Tibial artery (tissue), 4 donors: ENCODE measurements at regions not wholly inside any gene's neighbourhood (a gene's known extent, or its start where the extent isn't known, plus 50 kb on each side); places are given as distances from the start of the nearest gene placed in this dataset.

Source experiments
- DNase-seq, 2 donors: peaks; one replicate each; pipeline ENCODE4 v3.0.0-alpha.2; 2019
- H3K27ac ChIP-seq, 2 donors: fragments of 200-600 bp; sonication (generic) in 1 of 2; 1 replicate in 1 of 2; 2 replicates in 1 of 2; pipeline ENCODE4 v1.5.1; 2018 to 2019; ENCODE audit warnings: mild to moderate bottlenecking in 1 of 2
- H3K27me3 ChIP-seq, 2 donors: fragments of 200-600 bp; sonication (generic) in 1 of 2; one replicate each; pipeline versions ENCODE4 v1.5.1 to v1.6.0; 2016 to 2019
- H3K36me3 ChIP-seq, 3 donors: fragments of 200-600 bp; sonication (generic) in 2 of 3; one replicate each; pipeline ENCODE4 v1.5.1; 2016 to 2019; ENCODE audit warnings: mild to moderate bottlenecking in 2 of 3
- H3K4me1 ChIP-seq, 4 donors: fragments of 200-600 bp; sonication (generic) in 2 of 4; 1 replicate in 3 of 4; 2 replicates in 1 of 4; pipeline ENCODE4 v1.5.1; 2016 to 2019
- H3K4me3 ChIP-seq, 2 donors: fragments of 200-600 bp; sonication (generic) in 1 of 2; 1 replicate in 1 of 2; 2 replicates in 1 of 2; pipeline ENCODE4 v1.5.1; 2018 to 2019; ENCODE audit warnings: mild to moderate bottlenecking in 2 of 2
- H3K9me3 ChIP-seq, 3 donors: fragments of 200-600 bp; sonication (generic) in 1 of 3; one replicate each; pipeline ENCODE4 v1.5.1; 2016 to 2019
- intact Hi-C: fragments of 100-400 bp; cut with DNase I; formaldehyde crosslinking; loops from one replicate; pipeline ENCODE4 v1.15.0; 2023; ENCODE audit warnings: low total_unique reads
- TF ChIP-seq, protein P1 (sequence below), 2 experiments: fragments of 200-600 bp in 1 of 2; fragments of 450-650 bp in 1 of 2; IDR thresholded peaks; one replicate each; pipeline ENCODE4 v1.5.1; 2017 to 2019; ENCODE audit warnings: antibody characterized with exemption in 2 of 2, mild to moderate bottlenecking in 1 of 2, moderate library complexity in 1 of 2

DNA sequence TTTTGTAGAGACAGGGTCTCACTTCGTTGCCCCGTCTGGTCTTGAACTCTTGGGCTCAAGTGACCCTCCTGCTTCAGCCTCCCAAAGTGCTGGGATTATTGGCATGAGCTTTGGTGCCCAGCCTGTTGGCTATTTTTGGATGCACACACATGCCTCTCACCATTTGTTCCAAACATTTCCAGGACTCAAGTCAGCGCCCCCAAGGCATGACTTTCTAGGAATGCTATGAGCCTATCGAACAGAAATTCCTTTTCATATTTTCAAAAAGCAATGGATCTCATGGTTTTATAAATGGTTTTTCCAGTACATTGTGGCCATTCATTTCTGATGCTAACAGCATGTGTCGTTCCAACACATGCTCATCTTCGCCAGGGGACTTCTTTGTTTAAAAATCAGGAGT is 119.3 kb upstream of the NAA20 start:
- Histone ChIP-seq H3K27ac (no peak overlapping the region), H3K4me1 (peaks cover 0 to 12% (median 0%) of the 10 kb centered on the region in 4 donors), H3K27me3 (no peaks in the 10 kb centered on the region), H3K36me3 (peaks cover 5 to 24% (median 19%) of the 10 kb centered on the region in 3 donors), H3K4me3 (no peak overlapping the region), H3K9me3 (peaks cover 0 to 10% (median 0%) of the 10 kb centered on the region in 3 donors)
- DNase-seq = no peak
- TF ChIP-seq, protein P1, sequence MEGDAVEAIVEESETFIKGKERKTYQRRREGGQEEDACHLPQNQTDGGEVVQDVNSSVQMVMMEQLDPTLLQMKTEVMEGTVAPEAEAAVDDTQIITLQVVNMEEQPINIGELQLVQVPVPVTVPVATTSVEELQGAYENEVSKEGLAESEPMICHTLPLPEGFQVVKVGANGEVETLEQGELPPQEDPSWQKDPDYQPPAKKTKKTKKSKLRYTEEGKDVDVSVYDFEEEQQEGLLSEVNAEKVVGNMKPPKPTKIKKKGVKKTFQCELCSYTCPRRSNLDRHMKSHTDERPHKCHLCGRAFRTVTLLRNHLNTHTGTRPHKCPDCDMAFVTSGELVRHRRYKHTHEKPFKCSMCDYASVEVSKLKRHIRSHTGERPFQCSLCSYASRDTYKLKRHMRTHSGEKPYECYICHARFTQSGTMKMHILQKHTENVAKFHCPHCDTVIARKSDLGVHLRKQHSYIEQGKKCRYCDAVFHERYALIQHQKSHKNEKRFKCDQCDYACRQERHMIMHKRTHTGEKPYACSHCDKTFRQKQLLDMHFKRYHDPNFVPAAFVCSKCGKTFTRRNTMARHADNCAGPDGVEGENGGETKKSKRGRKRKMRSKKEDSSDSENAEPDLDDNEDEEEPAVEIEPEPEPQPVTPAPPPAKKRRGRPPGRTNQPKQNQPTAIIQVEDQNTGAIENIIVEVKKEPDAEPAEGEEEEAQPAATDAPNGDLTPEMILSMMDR (IDR thresholded peaks at IDR 0.05) = no peak
- intact Hi-C loops = no loop called here

- intact Hi-C loops = no loop called here
- TF ChIP-seq, protein P1 (IDR thresholded peaks at IDR 0.05) = no peak
- H3K4me3 ChIP-seq = no peak overlapping the region
- H3K9me3 ChIP-seq = peaks cover 0 to 10% (median 0%) of the 10 kb centered on the region in 3 donors
- H3K36me3 ChIP-seq = peaks cover 0 to 17% (median 5%) of the 10 kb centered on the region in 3 donors
- H3K27me3 ChIP-seq = no peaks in the 10 kb centered on the region
- H3K27ac ChIP-seq = no peak overlapping the region
- H3K4me1 ChIP-seq = peaks cover 0 to 12% (median 0%) of the 10 kb centered on the region in 4 donors
- no peak for DNase-seq
Measured at GRCh38 chr20:19901226-19901625, 115.9 kb upstream of the NAA20 start.

GRCh38 chr20:19903168-19903811 is 113.9 kb upstream of the NAA20 start:
- TF ChIP-seq, protein P1 (IDR thresholded peaks at IDR 0.05) = no peak
- no peak overlapping the region for H3K27ac ChIP-seq
- no peak overlapping the region for H3K4me3 ChIP-seq
- intact Hi-C loops = no loop called here
- H3K9me3 ChIP-seq = peaks cover 0 to 10% (median 0%) of the 10 kb centered on the region in 3 donors
- H3K36me3 ChIP-seq = peaks cover 0 to 13% (median 9%) of the 10 kb centered on the region in 3 donors
- no peaks in the 10 kb centered on the region for H3K4me1 ChIP-seq
- no peaks in the 10 kb centered on the region for H3K27me3 ChIP-seq
- peak in 1 of 2 donors; percentile 44 for DNase-seq

DNA sequence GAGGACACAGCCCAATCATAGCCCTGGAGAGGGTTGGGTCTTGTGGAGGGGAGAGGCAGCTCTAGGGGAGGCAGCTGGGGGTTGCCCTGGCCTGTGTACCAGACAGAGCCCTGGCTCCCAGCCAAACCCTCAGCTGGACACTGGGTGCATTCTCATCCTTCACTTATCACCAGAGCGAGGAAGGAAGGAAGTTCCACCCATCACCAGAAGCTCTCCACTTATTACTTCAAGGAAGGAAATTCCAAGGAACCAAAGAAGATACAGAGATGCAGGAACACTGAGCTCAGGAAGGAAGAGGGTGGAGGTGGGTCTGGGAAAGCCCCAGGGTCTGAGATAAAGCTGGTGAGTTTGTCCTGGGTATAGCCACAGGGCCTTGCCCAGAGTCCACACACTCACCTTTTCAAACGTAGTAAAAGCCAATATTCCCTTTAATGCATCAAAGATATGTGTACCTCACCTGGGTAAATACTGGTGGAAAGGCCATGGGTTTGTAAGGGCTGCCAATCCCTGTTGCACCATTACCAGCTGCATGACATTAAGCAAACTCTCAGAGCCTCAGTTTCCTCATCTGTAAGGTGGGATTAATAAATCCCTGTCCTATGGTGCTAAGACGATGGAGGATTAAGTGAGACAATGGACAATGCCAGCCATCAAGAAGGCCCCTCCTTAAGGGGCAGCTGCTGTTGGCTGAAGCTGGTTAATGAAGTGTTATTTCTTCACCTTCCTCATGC is 109.7 kb upstream of the NAA20 start:
- peaks cover 0 to 9% (median 0%) of the 10 kb centered on the region in 3 donors for H3K36me3 ChIP-seq
- intact Hi-C loops = no loop called here
- no peak overlapping the region for H3K27ac ChIP-seq
- no peaks in the 10 kb centered on the region for H3K9me3 ChIP-seq
- TF ChIP-seq, protein P1 (IDR thresholded peaks at IDR 0.05) = no peak
- H3K4me1 ChIP-seq = peaks cover 0 to 4% (median 0%) of the 10 kb centered on the region in 4 donors
- H3K4me3 ChIP-seq = no peak overlapping the region
- no peak for DNase-seq
- no peaks in the 10 kb centered on the region for H3K27me3 ChIP-seq

DNA sequence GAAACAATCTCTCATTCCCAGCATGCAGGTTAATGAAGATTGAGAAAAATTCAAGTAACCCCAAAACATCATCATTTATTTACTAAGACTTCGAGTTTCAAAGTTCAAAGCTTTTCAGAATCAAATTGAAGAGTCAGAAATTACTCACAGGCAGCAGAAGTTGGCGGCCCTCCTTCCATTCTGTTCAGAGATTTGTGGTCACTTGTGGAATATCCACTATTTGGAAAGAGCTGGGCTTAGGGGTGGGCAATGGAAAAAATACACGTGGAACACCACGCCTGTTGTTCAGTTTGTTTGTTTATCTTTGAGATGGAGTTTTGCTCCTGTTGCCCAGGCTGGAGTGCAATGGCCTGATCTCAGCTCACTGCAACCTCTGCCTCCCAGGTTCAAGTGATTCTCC is 108.6 kb upstream of the NAA20 start:
- Histone ChIP-seq H3K9me3 (no peaks in the 10 kb centered on the region), H3K4me3 (no peak overlapping the region), H3K27me3 (no peaks in the 10 kb centered on the region), H3K27ac (no peak overlapping the region), H3K4me1 (peaks cover 0 to 4% (median 0%) of the 10 kb centered on the region in 4 donors), H3K36me3 (peaks cover 0 to 9% (median 0%) of the 10 kb centered on the region in 3 donors)
- DNase-seq = no peak
- TF ChIP-seq, protein P1 (IDR thresholded peaks at IDR 0.05) = no peak
- intact Hi-C loops = no loop called here
